ENCODE measurements at regions not wholly inside any gene's neighbourhood (a gene's known extent, or its start where the extent isn't known, plus 50 kb on each side); places are given as distances from the start of the nearest gene placed in this dataset.

DNA sequence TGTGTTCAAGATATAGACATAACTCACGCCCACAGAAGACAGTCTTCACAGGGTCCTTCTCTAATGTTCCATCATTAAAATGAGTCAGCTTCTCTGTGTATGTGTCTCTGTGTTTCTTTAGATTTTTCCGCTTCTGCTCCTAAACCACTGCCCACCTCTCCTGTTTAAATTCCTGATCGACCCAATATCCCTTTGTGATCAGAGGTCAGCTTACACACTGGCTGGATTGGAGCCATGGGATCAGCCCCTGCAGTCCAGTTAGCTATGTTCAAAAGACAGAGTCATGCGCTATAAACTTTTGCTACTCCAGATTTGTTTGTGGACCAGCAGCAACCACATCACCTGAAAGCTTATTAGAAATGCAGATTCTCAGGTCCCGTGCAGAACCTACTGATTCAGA, 229.2 kb downstream of the C1D start:
- intact Hi-C loops (cut with DNase I) = no loop called here
- no peak for DNase-seq

DNA sequence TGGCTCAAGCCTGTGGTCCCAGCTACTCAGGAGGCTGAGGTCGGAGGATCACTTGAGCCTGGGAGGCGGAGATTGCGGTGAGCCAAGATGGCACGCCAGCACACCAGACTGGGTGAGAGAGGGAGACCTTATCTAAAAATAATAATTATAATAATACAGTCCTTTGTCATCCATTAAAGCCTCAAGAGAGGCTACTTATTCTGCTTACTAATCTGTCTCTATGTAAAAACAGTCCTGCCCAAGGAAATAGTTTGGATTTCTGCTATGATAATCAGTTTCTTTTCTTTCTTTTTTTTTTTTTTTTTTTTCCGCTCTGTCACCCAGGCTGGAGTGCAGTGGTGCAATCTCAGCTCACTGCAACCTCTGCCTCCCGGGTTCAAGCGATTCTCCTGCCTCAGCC, 228.3 kb downstream of the C1D start:
- intact Hi-C loops (cut with DNase I) = no loop called here
- ATAC-seq (ENCODE audit: poor library complexity) (no peak), DNase-seq (no peak)

More for the DNA sequence above, 229.2 kb downstream of the C1D start:
- ATAC-seq (ENCODE audit: poor library complexity) = no peak

DNA sequence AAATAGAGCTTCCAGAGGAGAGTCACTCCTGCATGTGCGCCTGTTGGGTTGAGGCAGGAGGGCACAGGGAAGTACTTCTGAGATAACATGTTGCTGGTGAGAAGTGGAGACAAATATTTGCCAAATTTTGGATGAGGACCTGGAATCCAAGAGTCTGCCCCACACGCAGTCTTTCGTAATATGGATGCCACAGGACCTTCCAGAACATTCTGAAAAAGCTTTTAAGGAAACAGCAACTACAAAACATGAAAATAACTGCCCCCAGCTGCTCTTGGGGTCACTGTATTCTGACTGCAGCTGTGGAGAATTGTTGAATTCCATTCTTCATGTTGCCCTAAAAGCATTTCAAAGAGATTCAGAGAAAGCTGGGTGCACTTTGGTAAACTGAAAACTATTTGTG, 227.5 kb downstream of the C1D start:
- intact Hi-C loops (cut with DNase I) = no loop called here
- DNase-seq (no peak), ATAC-seq (ENCODE audit: poor library complexity) (no peak)

DNA sequence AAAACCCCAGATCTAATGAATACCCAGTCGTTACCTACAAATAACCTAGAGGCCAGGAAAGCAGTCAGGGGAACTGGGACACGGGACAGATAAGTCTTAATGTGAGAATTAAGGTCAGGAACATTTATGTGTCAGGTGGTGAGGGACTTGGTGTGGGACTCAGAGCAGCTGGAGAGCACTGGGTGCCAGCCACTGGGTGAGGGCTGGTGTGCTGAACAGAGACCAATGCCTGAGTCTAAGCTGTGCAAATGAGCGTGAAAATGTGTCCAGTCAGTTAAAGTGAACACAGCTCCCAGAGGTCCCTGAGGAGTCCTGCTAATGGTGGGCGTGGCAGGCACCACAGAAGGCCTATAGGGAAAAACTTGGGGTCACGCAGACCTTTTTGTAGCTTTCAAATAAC, 225.9 kb downstream of the C1D start:
- DNase-seq (no peak), ATAC-seq (ENCODE audit: poor library complexity) (no peak)
- intact Hi-C loops (cut with DNase I) = no loop called here

DNA sequence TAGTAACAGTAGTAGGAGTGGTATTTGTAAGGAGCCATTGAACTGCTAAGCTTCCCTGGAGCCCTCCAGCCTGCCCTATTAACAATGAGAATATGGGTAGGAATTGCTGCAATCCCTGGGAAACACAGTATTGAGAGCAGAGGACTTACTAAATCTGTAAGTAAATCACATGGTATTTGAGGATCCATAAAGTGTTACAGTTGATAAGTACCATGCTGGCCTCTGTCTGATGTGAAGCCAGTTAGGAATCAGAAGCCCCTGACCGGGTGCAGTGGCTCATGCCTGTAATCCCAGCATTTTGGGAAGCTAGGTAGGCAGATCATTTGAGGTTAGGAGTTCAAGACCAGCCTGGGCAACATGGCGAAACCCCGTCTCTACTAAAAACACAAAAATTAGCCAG, 224.6 kb downstream of the C1D start:
- ATAC-seq (ENCODE audit: poor library complexity) (no peak), DNase-seq (no peak)
- intact Hi-C loops (cut with DNase I) = no loop called here

DNA sequence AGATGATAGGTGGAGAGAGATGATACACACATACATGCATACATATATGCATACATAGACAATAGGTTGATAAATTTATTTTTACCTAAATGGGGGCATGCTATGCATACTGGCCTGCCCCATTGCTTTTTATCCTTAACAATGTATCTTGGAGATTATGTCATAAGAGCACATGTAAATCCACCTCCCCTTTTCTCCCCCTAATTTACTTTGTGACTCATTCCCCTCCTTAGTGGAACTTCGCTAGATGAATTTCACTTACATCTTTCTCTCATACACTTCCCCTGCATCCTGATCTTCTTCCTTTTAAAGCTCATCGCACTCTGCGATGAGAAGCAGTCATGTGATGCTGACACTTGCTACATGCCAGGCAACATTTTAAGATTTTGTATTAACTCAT, 223.6 kb downstream of the C1D start:
- ATAC-seq (ENCODE audit: poor library complexity) (no peak), DNase-seq (no peak)
- intact Hi-C loops (cut with DNase I) = no loop called here

DNA sequence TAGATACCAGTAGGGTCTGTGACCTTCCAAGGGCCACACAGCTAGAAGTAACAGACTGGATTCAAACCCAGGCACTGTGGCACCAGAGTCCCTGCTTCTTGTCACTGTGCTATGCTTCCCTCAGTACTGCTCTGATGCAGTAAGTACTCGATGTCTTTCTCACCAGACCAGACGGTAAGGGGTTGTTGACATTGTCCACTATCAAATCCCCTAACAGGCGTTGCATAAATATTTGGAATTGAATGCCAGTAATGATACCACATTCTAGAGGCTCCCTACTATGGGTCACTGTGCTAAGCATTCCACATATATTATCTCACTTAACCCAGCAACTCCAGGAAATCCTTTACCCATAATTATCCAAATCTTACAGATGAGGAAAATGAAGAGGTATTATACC, 223.1 kb downstream of the C1D start:
- intact Hi-C loops (cut with DNase I) = loop anchor here (5.0 to 10.0 kb wide), 3 partner anchors 195 to 1417 kb away; no protein-coding TSS in a partner anchor
- DNase-seq (no peak), ATAC-seq (ENCODE audit: poor library complexity) (no peak)

DNA sequence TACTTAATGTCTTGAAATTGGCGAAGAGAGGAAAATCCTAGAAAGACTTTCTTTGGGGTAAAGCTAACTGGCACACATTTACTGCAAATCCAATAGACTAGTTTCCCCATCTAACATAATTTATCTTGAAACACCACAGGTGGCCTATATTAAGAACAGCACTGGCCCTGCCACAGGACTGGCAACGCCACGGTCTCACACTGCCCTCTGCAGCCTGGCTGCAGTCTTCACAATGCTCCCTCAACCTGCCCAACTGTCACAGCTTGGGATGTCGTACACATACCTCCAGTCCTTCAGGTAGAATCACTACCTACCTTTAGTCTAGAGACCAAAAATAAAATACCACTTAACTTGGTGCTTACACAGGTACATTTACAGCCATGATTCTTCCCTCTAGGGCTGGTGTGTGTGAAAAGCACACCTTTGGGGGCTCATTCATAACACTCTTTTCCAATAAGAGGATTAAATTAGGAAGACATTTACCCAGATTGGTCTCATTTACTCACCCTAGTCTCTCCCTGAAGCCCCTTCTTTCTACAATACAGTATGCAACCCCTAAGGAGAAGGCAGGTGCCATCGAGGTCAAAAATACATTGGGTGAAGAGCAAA, 222.2 kb downstream of the C1D start:
- intact Hi-C loops (cut with DNase I) = loop anchor here (5.0 to 10.0 kb wide), 3 partner anchors 196 to 1418 kb away; no protein-coding TSS in a partner anchor
- DNase-seq (peak; percentile 75), ATAC-seq (ENCODE audit: poor library complexity) (peak; percentile 98)

DNA sequence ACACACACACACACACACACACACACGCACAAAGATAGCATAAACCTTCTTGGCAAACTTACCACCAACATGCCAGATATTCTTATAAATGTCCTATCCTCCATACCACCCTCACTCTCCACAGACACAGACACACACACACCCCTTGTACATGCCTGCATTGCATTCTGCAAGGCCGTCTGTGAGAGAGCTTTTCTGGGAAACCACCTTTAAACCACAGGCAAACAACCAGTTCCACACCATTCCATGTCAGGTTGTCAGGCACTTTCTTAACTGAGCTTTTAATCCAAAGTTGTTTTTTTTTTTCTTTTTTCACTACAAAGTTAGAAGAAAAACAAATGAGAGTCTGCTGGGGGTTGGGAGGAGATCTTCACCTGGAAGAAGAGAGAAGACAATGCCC, 221.1 kb downstream of the C1D start:
- ATAC-seq (ENCODE audit: poor library complexity) = no peak
- intact Hi-C loops (cut with DNase I) = loop anchor here (5.0 to 10.0 kb wide), 3 partner anchors 197 to 1419 kb away; no protein-coding TSS in a partner anchor
- no peak for DNase-seq

DNA sequence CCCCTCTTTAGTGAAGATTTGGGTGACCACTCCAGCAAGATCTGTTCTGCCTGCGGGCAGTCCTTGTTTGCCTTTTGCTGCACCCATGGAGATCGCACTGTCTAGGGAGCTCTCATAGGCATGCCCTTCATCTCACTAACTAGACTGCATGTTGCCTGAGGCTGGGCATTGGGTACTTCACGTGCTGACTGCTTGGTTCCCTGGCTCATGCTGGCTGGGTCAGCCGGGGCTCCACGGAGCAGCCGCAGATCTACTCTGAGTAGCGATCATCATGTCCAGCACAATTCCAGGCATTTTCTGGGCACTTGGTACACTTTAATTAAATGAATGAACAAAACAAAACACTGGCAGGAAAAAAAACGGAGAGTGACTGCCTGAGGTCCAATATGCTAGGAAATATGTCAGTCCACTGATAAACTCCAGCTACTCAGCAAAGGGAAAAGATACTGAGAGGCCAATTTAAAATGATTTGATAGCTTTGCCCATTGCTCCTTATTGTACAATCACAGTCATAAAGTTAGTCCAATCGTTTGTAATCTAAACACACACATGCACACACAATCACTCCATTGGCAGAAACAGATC, 220.3 kb downstream of the C1D start:
- intact Hi-C loops (cut with DNase I) = loop anchor here (5.0 to 10.0 kb wide), 3 partner anchors 198 to 1420 kb away; no protein-coding TSS in a partner anchor
- DNase-seq = no peak
- ATAC-seq (ENCODE audit: poor library complexity) = no peak

DNA sequence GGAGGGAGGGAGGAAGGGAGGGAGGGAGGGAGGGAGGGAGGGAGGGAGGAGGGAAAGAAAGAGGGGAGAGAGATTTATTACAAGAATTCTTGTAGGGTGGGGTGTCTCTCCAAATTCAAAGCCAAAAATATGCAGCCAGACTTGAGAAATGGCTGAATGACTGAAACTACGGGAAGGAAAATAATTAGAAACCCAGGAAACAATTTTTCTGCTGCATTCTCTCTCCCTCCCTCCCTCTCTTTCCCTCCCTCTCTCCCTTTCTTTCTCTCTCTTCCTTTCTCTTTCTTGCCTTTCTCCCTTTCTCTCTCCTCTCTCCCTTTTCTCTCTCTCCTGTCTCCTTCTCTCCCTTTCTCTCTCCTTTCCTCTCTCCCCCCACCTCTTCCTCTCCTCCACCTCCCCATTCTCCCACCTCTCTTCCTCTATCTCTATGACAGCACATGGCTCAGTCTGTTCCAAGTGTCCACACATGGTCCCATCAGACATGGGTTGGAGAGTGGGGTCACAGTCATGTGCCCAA, 218.7 kb downstream of the C1D start:
- ATAC-seq (ENCODE audit: poor library complexity) (no peak), DNase-seq (no peak)
- intact Hi-C loops (cut with DNase I) = loop anchor here (5.0 to 10.0 kb wide), 3 partner anchors 199 to 1422 kb away; no protein-coding TSS in a partner anchor

DNA sequence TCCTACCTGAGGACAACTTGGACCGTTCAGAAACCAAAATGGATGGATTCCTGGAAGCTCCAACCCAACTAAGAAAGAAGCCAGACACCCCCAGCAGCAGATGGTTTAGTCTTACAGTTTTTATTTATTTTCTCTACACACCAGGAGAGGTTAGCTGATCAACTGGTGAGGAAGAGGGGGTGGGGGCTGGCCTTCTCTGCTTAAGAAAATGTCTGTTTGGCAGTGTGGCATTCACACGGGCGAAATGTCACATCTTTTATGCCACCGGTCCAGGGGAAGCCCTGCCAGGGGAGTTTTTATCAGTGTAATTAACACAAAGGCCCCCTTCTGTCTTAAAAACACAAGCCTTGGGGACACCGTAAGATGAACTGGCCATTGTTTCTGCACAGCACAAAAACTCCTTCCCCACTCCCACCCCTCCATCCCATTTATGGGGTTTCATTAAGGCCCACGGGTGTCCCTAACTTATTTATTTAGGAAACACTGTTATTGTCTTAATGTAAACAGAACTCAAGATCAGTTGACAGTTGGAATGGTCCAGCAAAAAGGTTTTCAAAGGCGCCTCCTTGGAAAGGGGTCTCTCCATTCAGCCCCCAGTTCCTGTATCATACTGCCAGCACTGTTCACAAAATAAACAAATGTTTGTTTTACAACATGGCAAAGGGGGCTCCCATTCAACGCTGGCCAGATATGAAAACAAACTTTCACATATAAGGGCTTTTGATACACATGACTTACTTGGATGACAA, 217.0 kb downstream of the C1D start:
- DNase-seq (no peak), ATAC-seq (ENCODE audit: poor library complexity) (no peak)
- intact Hi-C loops (cut with DNase I) = loop anchor here (10.0 kb wide), 2 partner anchors 201 to 1261 kb away; no protein-coding TSS in a partner anchor

DNA sequence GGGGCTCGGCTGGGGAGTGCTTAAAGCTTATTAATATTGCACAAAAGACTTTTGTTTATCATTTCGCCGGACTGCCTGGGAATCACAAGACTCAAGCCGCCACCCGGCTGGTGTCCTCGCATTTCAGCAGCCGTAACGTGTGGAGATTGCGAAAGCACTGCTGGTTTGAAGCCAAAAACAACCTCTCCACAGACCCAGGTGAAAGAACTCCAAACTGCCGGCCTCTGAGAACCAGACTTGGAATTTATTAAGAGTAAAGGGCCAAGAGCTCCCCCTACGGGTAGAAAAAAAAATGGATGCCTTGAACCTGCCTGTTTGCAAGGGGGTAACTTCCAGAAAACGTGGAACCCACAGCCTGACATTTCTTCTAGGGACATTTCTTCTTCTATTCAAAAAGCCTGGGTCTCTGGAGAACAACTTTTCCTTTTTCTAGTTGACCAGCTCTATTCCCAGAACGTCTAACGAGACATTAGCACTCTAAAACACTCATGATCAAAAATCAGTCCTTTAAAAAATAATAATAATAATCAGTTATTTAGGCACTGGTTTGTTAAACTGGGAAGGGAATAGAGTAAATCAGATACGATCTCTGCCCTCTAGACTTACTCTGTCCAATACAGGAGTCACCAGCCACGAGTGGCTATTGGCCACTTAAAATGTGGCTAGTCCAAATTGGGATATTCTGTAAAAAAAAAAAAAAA, 216.3 kb downstream of the C1D start:
- intact Hi-C loops (cut with DNase I) = loop anchor here (10.0 kb wide), 2 partner anchors 202 to 1262 kb away; no protein-coding TSS in a partner anchor
- peak; percentile 70 for DNase-seq
- ATAC-seq (ENCODE audit: poor library complexity) = peak; percentile 95

DNA sequence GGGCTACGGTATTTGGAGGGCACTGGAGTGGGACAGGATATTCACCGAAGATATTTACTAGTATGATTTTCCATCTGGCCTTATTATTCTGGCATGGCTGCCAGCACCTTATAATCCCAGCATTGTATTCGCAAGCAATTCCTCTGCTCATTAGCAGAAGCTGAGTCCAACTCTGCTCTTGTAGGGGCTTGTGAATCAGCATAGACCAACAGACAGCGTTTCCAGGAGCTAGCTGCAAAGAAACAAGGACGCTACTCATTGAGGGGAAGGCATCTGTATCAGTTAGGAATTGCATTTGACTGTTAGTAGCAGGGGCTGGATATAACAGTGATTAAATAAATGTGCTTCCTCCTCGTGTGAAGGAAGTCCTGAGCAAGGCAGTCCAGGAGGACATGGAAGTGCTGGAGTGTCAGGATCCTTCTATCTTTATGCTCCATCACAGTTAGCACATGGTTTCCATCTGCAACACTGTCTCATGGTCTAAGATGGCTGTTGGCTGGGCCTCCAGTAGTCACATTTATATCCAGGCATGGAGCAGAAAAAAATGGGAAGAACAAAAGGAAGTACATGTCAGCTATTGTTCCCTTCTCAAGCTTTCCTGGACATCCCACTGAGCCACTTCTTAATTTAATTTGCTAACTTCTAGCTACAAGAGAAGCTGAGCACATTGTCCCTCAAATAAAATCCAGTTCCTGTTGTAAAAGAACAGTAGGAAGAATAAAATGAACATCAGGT, 214.1 kb downstream of the C1D start:
- no peak for ATAC-seq (ENCODE audit: poor library complexity)
- DNase-seq = no peak

DNA sequence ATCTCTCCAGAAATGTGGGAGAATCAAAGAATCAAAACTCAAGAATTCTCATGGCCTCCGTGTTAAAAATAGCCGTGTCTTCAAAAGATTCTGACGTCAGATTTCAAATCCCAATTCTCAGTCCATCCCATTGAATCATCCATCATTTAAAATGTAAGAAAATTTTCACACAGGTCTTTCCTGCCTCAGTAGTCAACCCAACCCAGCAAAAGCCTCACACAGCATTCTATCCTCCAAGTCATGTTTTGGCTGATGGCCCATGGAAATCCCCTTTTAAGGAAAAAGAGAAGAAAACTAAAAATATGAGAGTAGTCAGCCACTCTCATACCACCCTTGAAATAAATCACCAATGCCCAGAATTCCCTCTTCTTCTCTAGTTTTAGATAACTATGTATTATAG, 211.8 kb downstream of the C1D start:
- no peak for ATAC-seq (ENCODE audit: poor library complexity)
- DNase-seq = no peak

More for the DNA sequence above, 214.1 kb downstream of the C1D start:
- intact Hi-C loops (cut with DNase I) = loop anchor here (10.0 kb wide), 2 partner anchors 204 to 1264 kb away; no protein-coding TSS in a partner anchor

DNA sequence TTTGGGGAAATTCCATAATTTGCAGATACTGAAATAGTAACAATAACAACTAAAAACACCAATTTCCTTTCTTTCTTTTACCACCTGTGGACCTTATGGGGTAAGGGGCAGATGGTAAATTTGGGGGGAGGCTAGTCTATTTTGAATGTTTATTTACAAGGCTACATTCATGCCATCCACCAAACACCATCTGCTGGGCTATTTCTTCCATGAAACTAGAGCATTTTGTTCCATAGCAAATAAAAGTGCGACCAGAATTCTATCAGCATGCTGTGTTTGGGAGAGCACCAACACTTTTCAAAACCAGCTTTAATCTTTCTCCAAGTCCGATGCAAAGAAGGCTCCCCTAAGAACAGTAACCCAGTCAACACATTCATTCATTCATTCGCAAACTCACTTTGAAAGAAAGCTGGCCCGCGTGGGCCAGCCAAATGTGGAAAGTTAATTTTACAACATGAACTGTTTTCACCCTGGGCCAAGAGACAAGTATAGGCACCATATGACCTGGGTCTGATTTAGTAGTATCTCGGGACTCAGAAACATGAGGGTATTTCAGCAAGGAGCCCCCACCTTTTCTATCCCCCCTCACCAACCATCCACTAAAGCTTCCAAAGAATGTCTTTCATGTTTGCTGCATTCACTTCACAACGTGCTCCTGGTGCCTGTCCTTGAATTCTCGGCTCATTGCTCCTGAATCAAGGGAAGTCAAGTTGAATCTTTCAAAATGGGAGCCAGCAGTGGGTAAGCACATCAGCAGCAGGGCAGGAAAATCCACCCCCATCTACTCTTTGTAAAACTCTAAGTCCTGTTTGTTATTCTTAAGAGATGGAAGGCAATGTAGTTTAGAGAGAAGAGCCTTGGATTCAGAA, 210.6 kb downstream of the C1D start:
- ATAC-seq (ENCODE audit: poor library complexity) = no peak

More for the DNA sequence above, 211.8 kb downstream of the C1D start:
- intact Hi-C loops (cut with DNase I) = no loop called here

DNA sequence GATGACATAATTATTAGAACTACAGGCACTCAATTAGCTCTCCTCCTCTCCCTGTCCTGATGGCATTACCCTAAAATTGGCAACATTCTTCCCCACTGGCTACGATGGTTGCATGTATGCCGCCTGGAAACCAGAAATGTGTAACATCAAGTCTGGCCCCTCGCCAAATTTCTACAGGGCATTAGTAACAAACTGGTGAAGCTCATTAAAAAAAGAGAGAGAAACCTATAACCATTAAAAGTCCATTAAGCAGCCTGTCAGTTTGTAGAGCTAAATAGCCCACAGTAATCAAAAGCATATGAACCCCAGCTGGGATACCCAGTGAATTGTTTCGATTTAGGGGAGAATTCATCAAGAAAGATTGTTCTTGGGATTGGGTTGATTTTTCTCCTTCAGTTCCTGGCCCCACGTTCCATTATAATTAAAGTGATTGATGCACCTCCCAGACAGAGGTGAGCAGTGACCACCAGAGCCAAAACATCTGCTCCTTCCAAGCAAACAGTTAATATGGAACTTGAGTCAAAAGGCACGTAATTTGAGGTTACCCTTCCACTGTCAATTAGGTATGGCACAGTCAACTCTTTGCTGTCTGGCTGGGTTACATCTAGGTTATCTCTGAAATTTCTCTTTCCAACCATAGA, 208.6 kb downstream of the C1D start:
- ATAC-seq (ENCODE audit: poor library complexity) = no peak
- intact Hi-C loops (cut with DNase I) = no loop called here
- DNase-seq = no peak

More for the DNA sequence above, 210.6 kb downstream of the C1D start:
- intact Hi-C loops (cut with DNase I) = no loop called here
- DNase-seq = no peak
